ENCODE measurements at regions not wholly inside any gene's neighbourhood (a gene's known extent, or its start where the extent isn't known, plus 50 kb on each side); places are given as distances from the start of the nearest gene placed in this dataset.

DNA sequence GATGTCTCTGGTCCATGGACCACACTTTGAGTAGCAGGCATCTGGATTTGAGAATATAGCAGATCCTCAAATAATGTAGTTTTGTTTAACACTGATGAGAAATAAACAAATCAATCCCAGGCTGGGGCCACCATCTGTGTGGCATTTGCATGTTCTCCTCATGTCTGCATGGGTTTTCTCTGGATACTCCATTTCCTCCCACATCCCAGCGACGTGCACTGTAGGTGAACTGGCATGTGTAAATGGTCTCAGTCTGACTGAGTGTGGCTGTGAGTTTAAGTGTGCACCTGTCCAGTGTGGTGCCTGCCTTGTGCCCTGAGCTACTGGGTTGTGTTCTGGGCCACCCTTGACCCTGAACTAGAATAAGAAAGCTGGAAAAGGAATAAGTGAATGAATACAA lies 66.3 kb upstream of the NANOGP8 start:
- DNase-seq = no peak

DNA sequence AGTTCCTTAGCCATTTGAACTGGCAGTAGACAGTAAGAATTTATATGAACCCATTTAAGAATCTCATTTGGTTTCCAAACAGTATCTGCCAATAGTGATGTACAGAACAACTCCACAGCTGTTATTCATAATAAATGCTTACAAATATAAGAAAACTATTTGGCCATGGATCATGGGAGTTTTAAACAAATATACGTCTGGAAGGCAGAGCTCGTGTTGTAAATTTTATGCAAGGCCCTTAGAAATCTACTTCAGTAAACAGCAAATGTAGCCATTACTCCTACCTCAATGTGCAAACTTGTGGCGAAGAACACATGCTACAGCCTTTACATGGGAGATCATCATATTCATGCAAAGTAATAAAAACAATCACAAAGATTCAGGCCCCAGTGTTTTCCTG lies 65.3 kb upstream of the NANOGP8 start:
- DNase-seq = no peak

DNA sequence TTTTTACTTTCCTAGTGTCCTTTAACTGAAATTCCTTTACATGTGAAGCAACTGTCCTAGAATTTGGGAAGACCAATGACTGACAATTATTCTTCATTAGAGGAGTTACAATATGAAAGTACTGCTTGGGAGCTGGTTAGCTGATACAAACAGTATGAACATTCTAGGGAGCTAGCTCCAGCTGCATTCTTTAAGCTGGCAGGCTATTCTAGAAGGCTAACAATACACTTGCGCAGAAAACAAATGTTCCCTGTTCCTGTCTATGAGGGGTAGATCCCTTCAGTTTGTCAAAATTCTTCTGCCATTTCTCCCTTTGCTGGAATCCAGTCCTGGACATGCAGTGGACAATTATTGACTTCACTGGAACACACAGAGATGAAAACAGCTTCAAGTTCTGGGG lies 60.2 kb upstream of the NANOGP8 start:
- no peak for DNase-seq

GRCh38 chr15:35142578-35142977 lies 57.5 kb upstream of the NANOGP8 start:
- DNase-seq = no peak

GRCh38 chr15:35141743-35142471 lies 56.8 kb upstream of the NANOGP8 start:
- DNase-seq = no peak

DNA sequence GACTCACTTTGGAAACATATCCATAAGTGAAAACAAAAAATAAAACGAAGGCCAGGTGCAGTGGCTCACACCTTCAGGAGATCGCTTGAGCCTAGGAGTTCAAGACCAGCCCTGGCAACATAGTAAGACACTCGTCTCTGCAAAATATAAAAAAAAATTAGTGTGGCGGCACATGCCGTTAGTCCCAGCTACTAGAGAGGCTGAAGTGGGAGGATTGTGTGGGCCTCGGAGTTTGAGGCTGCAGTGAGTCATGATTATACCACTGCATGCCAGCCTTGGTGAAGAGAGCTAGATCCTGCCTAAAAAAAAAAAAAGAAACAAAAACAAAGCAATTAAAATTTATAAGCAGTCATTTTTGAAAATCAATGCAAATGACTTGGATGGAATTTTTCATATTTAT lies 54.7 kb upstream of the NANOGP8 start:
- DNase-seq = no peak

DNA sequence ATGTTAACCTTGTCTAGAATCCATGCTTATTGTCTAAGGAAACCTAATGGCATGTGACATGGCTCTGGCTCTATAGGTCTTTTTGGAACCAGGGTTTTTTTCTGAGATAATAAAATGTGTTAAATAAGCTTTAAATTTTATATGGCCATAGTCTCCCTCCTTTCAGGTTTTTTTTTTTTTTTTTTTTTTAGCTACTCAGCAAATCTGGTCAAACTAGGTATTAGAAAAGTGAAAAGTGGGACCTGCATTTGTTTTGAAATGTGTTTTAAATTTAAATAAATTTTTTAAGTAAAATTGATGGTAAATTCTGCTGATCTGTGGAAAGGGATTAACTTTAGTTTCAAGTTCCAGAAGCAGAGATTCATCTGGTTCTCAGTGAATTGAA lies 52.1 kb upstream of the NANOGP8 start:
- no peak for DNase-seq

- no peak for DNase-seq
Observed at GRCh38 chr15:35136321-35137189, 51.5 kb upstream of the NANOGP8 start.
